ENCODE measurements at regions not wholly inside any gene's neighbourhood (a gene's known extent, or its start where the extent isn't known, plus 50 kb on each side); places are given as distances from the start of the nearest gene placed in this dataset.

GRCh38 chr2:105646774-105647076, 98.0 kb upstream of the NCK2 start:
- H3K27me3 ChIP-seq (ENCODE audit: control insufficient read depth, insufficient read depth, low read length), result no peaks in the 10 kb centered on the region
- no peaks in the 10 kb centered on the region for H3K9me3 ChIP-seq (ENCODE audit: control insufficient read depth, low read length)
- H3K4me2 ChIP-seq (ENCODE audit: low read length), result no peak overlapping the region
- no peak overlapping the region for H3K27ac ChIP-seq
- H3K79me2 ChIP-seq, result no peaks in the 10 kb centered on the region
- H3K4me3 ChIP-seq (ENCODE audit: low read depth, low read length), result no peak overlapping the region
- no peak for TF ChIP-seq CTCF (IDR thresholded peaks at IDR 0.05)
- H3K4me1 ChIP-seq, result no peaks in the 10 kb centered on the region
- H2AFZ ChIP-seq, result no peak overlapping the region
- no peak overlapping the region for H3K9ac ChIP-seq
- no peaks in the 10 kb centered on the region for H3K36me3 ChIP-seq (ENCODE audit: control insufficient read depth, insufficient read depth, low read length)

GRCh38 chr2:105645938-105646773, 98.6 kb upstream of the NCK2 start:
- no peaks in the 10 kb centered on the region for H3K79me2 ChIP-seq
- H3K4me3 ChIP-seq (ENCODE audit: low read depth, low read length), result no peak overlapping the region
- H3K4me1 ChIP-seq, result no peaks in the 10 kb centered on the region
- H3K36me3 ChIP-seq (ENCODE audit: control insufficient read depth, insufficient read depth, low read length), result no peaks in the 10 kb centered on the region
- H3K9ac ChIP-seq, result no peak overlapping the region
- H3K4me2 ChIP-seq (ENCODE audit: low read length), result no peak overlapping the region
- no peak overlapping the region for H3K27ac ChIP-seq
- H2AFZ ChIP-seq, result no peak overlapping the region
- TF ChIP-seq CTCF (IDR thresholded peaks at IDR 0.05), result no peak
- no peaks in the 10 kb centered on the region for H3K9me3 ChIP-seq (ENCODE audit: control insufficient read depth, low read length)
- H3K27me3 ChIP-seq (ENCODE audit: control insufficient read depth, insufficient read depth, low read length), result no peaks in the 10 kb centered on the region

GRCh38 chr2:105645031-105645937, 99.4 kb upstream of the NCK2 start:
- H3K9ac ChIP-seq, result no peak overlapping the region
- H3K27me3 ChIP-seq (ENCODE audit: control insufficient read depth, insufficient read depth, low read length), result no peaks in the 10 kb centered on the region
- H3K4me1 ChIP-seq, result no peaks in the 10 kb centered on the region
- H2AFZ ChIP-seq, result no peak overlapping the region
- H3K36me3 ChIP-seq (ENCODE audit: control insufficient read depth, insufficient read depth, low read length), result no peaks in the 10 kb centered on the region
- no peak overlapping the region for H3K4me2 ChIP-seq (ENCODE audit: low read length)
- no peaks in the 10 kb centered on the region for H3K9me3 ChIP-seq (ENCODE audit: control insufficient read depth, low read length)
- H3K4me3 ChIP-seq (ENCODE audit: low read depth, low read length), result no peak overlapping the region
- no peaks in the 10 kb centered on the region for H3K79me2 ChIP-seq
- no peak for TF ChIP-seq CTCF (IDR thresholded peaks at IDR 0.05)
- no peak overlapping the region for H3K27ac ChIP-seq

GRCh38 chr2:105644174-105644980, 100.3 kb upstream of the NCK2 start:
- Histone ChIP-seq H3K4me3 (ENCODE audit: low read depth, low read length) (no peak overlapping the region), H3K79me2 (no peaks in the 10 kb centered on the region), H3K9ac (no peak overlapping the region), H3K4me1 (no peaks in the 10 kb centered on the region), H3K27me3 (ENCODE audit: control insufficient read depth, insufficient read depth, low read length) (no peaks in the 10 kb centered on the region), H2AFZ (no peak overlapping the region), H3K9me3 (ENCODE audit: control insufficient read depth, low read length) (no peaks in the 10 kb centered on the region), H3K4me2 (ENCODE audit: low read length) (no peak overlapping the region), H3K27ac (no peak overlapping the region), H3K36me3 (ENCODE audit: control insufficient read depth, insufficient read depth, low read length) (no peaks in the 10 kb centered on the region)
- TF ChIP-seq CTCF (IDR thresholded peaks at IDR 0.05), result no peak
